T1000 (cell line): ENCODE measurements at regions not wholly inside any gene's neighbourhood (a gene's known extent, or its start where the extent isn't known, plus 50 kb on each side); places are given as distances from the start of the nearest gene placed in this dataset.
"Not testable (repeated sequence)": the region's sequence is repeated elsewhere in the genome, so short reads cannot be mapped to it uniquely, and the experiment has no call there.

Experiments
- DNase-seq: peaks from one replicate; lab custom pipeline; 2025; ENCODE audit warnings: mixed read lengths; lab: John Stamatoyannopoulos, UW

GRCh38 chrX:125505207-125505606 lies 185.5 kb downstream of the TEX13C start:
- DNase-seq: no peak

GRCh38 chrX:125507119-125507518 lies 187.4 kb downstream of the TEX13C start:
- DNase-seq: no peak

GRCh38 chrX:125520029-125520428 lies 200.4 kb downstream of the TEX13C start:
- DNase-seq: no peak

GRCh38 chrX:125522752-125523151 lies 203.1 kb downstream of the TEX13C start:
- DNase-seq: no peak

- no peak for DNase-seq
Observed at GRCh38 chrX:125532411-125533089, 212.9 kb downstream of the TEX13C start.

- DNase-seq: no peak
Observed at GRCh38 chrX:125533352-125533751, 213.7 kb downstream of the TEX13C start.

GRCh38 chrX:125544031-125544660 lies 224.5 kb downstream of the TEX13C start:
- no peak for DNase-seq

GRCh38 chrX:125544856-125545255 lies 225.2 kb downstream of the TEX13C start:
- DNase-seq: no peak

GRCh38 chrX:125577479-125577878 lies 257.8 kb downstream of the TEX13C start:
- DNase-seq: no peak

GRCh38 chrX:125604448-125604847 lies 284.8 kb downstream of the TEX13C start:
- DNase-seq: no peak

- DNase-seq: no peak
Observed at GRCh38 chrX:125605145-125605544, 285.5 kb downstream of the TEX13C start.

- not testable (repeated sequence) for DNase-seq
Observed at GRCh38 chrX:125614591-125615343, 295.1 kb downstream of the TEX13C start.

GRCh38 chrX:125620715-125621587 lies 301.3 kb downstream of the TEX13C start:
- DNase-seq: no peak

GRCh38 chrX:125621588-125621927 lies 301.9 kb downstream of the TEX13C start:
- DNase-seq: no peak

GRCh38 chrX:125622899-125623298 lies 303.2 kb downstream of the TEX13C start:
- no peak for DNase-seq

GRCh38 chrX:125627676-125628075 lies 308.0 kb downstream of the TEX13C start:
- no peak for DNase-seq

GRCh38 chrX:125628435-125628834 lies 308.8 kb downstream of the TEX13C start:
- DNase-seq: no peak

GRCh38 chrX:125641405-125641804 lies 321.7 kb downstream of the TEX13C start:
- DNase-seq: no peak

GRCh38 chrX:125646195-125646594 lies 326.5 kb downstream of the TEX13C start:
- DNase-seq: no peak

GRCh38 chrX:125651426-125651825 lies 331.8 kb downstream of the TEX13C start:
- no peak for DNase-seq

GRCh38 chrX:125654501-125654900 lies 334.8 kb downstream of the TEX13C start:
- no peak for DNase-seq

GRCh38 chrX:125673758-125674157 lies 354.1 kb downstream of the TEX13C start:
- no peak for DNase-seq
